ENCODE measurements at regions not wholly inside any gene's neighbourhood (a gene's known extent, or its start where the extent isn't known, plus 50 kb on each side); places are given as distances from the start of the nearest gene placed in this dataset.

DNA sequence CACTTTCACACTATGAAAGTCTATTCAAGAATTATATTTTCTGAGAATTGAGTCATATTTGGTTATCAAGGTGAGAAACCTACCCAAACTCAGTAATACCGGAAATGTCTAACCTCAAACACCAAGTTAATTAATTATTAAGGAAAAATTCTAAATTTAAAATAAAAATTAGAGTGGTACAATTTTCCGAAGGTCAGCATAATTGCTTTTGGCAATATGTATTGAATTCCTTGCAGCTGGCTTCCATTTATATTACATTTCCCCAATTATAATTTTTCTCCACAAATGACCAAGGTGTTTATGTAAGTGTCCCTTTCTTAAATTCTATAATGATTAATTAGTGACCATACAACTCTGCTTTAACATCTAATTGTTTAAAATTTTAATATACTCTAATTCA, 316.0 kb upstream of the IRAK1BP1 start:
- TF ChIP-seq, protein P1, sequence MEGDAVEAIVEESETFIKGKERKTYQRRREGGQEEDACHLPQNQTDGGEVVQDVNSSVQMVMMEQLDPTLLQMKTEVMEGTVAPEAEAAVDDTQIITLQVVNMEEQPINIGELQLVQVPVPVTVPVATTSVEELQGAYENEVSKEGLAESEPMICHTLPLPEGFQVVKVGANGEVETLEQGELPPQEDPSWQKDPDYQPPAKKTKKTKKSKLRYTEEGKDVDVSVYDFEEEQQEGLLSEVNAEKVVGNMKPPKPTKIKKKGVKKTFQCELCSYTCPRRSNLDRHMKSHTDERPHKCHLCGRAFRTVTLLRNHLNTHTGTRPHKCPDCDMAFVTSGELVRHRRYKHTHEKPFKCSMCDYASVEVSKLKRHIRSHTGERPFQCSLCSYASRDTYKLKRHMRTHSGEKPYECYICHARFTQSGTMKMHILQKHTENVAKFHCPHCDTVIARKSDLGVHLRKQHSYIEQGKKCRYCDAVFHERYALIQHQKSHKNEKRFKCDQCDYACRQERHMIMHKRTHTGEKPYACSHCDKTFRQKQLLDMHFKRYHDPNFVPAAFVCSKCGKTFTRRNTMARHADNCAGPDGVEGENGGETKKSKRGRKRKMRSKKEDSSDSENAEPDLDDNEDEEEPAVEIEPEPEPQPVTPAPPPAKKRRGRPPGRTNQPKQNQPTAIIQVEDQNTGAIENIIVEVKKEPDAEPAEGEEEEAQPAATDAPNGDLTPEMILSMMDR (IDR thresholded peaks at IDR 0.05), result no peak
- no peak for TF ChIP-seq POLR2A (IDR thresholded peaks at IDR 0.05)
- no peak for DNase-seq
- 68 to 80% methylated on average over 2 of the region's 2 CpGs for WGBS, 2 donors
- intact Hi-C loops (cut with DNase I), result no loop called here
- Histone ChIP-seq H3K27ac (no peak overlapping the region), H3K9me3 (peaks cover 0 to 8% (median 0%) of the 10 kb centered on the region in 3 donors), H3K36me3 (replicated peaks in 1 of 2; ENCODE audit: insufficient read depth in 1 of 2, low read depth in 2 of 2) (no peaks in the 10 kb centered on the region), H3K27me3 (no peaks in the 10 kb centered on the region), H3K4me1 (no peaks in the 10 kb centered on the region), H3K4me3 (no peak overlapping the region)
- ATAC-seq, result no peak

DNA sequence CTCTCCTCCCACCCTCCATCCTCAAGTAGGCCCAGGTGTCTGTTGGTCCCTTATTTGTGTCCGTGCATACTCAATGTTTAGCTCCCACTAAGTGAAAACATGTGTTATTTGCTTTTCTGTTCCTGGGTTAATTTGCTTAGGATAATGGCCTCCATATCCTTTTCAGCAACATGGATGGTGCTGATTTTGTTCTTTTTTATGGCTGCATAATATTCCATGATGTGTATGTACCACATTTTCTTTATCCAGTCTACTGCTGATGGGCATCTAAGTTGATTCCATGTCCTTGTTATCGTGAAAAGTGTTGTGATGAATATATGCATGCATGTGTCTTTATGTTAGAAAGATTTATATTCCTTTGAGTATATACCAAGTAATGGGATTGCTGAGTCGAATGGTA, 314.9 kb upstream of the IRAK1BP1 start:
- ATAC-seq, result no peak
- Histone ChIP-seq H3K27me3 (no peaks in the 10 kb centered on the region), H3K4me3 (no peak overlapping the region), H3K27ac (no peak overlapping the region), H3K36me3 (replicated peaks in 1 of 2; ENCODE audit: insufficient read depth in 1 of 2, low read depth in 2 of 2) (no peaks in the 10 kb centered on the region), H3K4me1 (no peaks in the 10 kb centered on the region), H3K9me3 (peaks cover 0 to 9% (median 0%) of the 10 kb centered on the region in 3 donors)
- no peak for DNase-seq
- WGBS, 2 donors, result 76 to 84% methylated on average over 3 of the region's 3 CpGs
- intact Hi-C loops (cut with DNase I), result no loop called here
- TF ChIP-seq, protein P1 (IDR thresholded peaks at IDR 0.05), result no peak
- TF ChIP-seq POLR2A (IDR thresholded peaks at IDR 0.05), result no peak

DNA sequence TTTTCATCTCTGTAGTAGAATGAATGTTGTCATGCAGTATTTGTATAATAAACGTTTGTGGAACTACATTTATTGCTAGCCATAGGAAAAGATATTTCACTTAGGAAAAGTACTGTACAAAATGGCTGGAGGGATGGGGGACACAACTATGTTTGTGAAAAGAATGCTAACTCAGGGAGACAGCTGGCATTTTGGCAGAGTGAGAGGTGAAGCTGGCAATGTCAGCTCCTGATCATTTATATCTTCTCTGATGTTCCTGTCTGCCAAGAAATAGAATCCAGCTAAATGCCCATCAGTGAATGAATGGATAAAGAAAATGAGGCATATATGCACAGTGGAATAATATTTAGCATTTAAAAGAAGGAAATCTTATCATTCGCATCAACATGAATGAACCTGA, 313.0 kb upstream of the IRAK1BP1 start:
- no peak overlapping the region for H3K27ac ChIP-seq
- H3K4me3 ChIP-seq, result no peak overlapping the region
- no peak for TF ChIP-seq POLR2A (IDR thresholded peaks at IDR 0.05)
- TF ChIP-seq, protein P1 (IDR thresholded peaks at IDR 0.05), result no peak
- no peaks in the 10 kb centered on the region for H3K27me3 ChIP-seq
- no peaks in the 10 kb centered on the region for H3K4me1 ChIP-seq
- intact Hi-C loops (cut with DNase I), result no loop called here
- ATAC-seq (no peak), DNase-seq (no peak)
- H3K9me3 ChIP-seq, result peaks cover 0 to 9% (median 0%) of the 10 kb centered on the region in 3 donors
- no peaks in the 10 kb centered on the region for H3K36me3 ChIP-seq (replicated peaks in 1 of 2; ENCODE audit: insufficient read depth in 1 of 2, low read depth in 2 of 2)
- 59 to 64% methylated on average over 2 of the region's 2 CpGs for WGBS, 2 donors

DNA sequence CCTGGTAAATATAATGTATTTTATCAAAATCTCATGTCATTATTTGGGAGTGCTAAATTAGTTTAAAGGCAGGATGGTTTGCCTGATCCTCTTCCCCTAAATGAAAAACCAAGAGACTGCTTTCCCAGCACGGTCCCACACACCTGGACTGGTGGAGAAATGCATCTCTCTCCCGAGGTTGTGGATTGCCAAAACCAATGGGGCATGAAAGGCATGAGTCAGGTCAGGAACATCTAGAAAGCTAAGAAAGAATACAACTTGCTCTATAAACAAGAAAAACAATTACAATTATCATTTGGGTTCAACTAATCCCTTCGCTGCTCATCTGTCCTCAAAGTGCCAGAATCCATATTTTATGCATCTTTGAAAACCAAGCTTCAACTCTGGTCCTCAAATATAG, 308.3 kb upstream of the IRAK1BP1 start:
- WGBS, 2 donors, result 73 to 81% methylated on average over 3 of the region's 3 CpGs
- Histone ChIP-seq H3K27me3 (no peaks in the 10 kb centered on the region), H3K4me3 (no peak overlapping the region), H3K9me3 (peaks cover 0 to 9% (median 0%) of the 10 kb centered on the region in 3 donors), H3K27ac (no peak overlapping the region), H3K4me1 (no peaks in the 10 kb centered on the region), H3K36me3 (replicated peaks in 1 of 2; ENCODE audit: insufficient read depth in 1 of 2, low read depth in 2 of 2) (no peaks in the 10 kb centered on the region)
- intact Hi-C loops (cut with DNase I), result no loop called here
- DNase-seq (no peak), ATAC-seq (no peak)
- TF ChIP-seq POLR2A (IDR thresholded peaks at IDR 0.05), result no peak
- TF ChIP-seq, protein P1 (IDR thresholded peaks at IDR 0.05), result no peak

DNA sequence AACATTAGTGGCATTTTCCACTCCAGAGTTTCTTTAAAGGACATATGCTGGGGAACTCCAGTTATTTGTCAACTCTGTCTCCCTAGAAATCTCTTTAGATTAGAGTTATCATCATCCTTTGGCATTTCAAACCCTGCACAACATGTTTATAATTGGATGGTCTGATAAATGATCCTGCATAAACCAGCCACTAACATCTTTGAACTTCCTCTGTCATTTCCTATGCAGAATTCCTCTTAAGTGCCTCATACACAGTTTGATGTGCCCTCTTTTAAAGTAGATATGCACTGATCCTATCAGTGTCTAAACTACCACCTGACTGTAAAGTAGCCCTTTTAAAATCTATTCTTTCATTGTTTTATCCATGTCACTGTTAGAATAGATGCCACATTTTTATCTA, 306.3 kb upstream of the IRAK1BP1 start:
- Histone ChIP-seq H3K27ac (no peak overlapping the region), H3K9me3 (peaks cover 0 to 4% (median 0%) of the 10 kb centered on the region in 3 donors), H3K27me3 (no peaks in the 10 kb centered on the region), H3K4me1 (peaks cover 7% of the 10 kb centered on the region), H3K4me3 (no peak overlapping the region), H3K36me3 (replicated peaks in 1 of 2; ENCODE audit: insufficient read depth in 1 of 2, low read depth in 2 of 2) (no peaks in the 10 kb centered on the region)
- DNase-seq, result no peak
- intact Hi-C loops (cut with DNase I), result no loop called here
- TF ChIP-seq, protein P1 (IDR thresholded peaks at IDR 0.05), result no peak
- TF ChIP-seq POLR2A (IDR thresholded peaks at IDR 0.05), result no peak
- no peak for ATAC-seq
